Activated T-helper 2 cell treated with anti-CD3 and anti-CD28 coated beads, Interferon-gamma antibody, Interleukin-2, Interleukin-4, amounts not matched to agents 10 μg/mL and 5 μg/mL and 100 μg/mL, durations not matched to agents 14 hours and 24 hours and 36 hours (primary cell): ENCODE measurements at regions not wholly inside any gene's neighbourhood (a gene's known extent, or its start where the extent isn't known, plus 50 kb on each side); places are given as distances from the start of the nearest gene placed in this dataset.

Source experiments
- DNase-seq: peaks from one replicate; pipeline ENCODE4 v3.0.0; 2021; ENCODE audit warnings: low spot score
- H3K27ac Mint-ChIP-seq: one replicate; pipeline ENCODE4 v1.8.0; 2021; ENCODE audit warnings: mixed read lengths
- H3K27me3 Mint-ChIP-seq: one replicate; pipeline ENCODE4 v1.8.0; 2021; ENCODE audit warnings: low read depth, mixed read lengths
- H3K36me3 Mint-ChIP-seq: one replicate; pipeline ENCODE4 v1.8.0; 2021; ENCODE audit warnings: low read depth, mixed read lengths
- H3K4me1 Mint-ChIP-seq: one replicate; pipeline ENCODE4 v1.8.0; 2021; ENCODE audit warnings: low read depth, mixed read lengths
- H3K4me3 Mint-ChIP-seq: one replicate; pipeline ENCODE4 v1.8.0; 2021; ENCODE audit warnings: low read depth, mild to moderate bottlenecking, moderate library complexity, mixed read lengths
- H3K9me3 Mint-ChIP-seq: one replicate; pipeline ENCODE4 v1.8.0; 2021; ENCODE audit warnings: mixed read lengths
- intact Hi-C: fragments of 100-400 bp; cut with micrococcal nuclease; formaldehyde crosslinking; loops from one replicate; pipeline ENCODE4 v1.15.1; 2023

- Mint-ChIP-seq H3K4me3 (no peak overlapping the region), H3K27me3 (no peaks in the 10 kb centered on the region), H3K9me3 (peaks cover 9% of the 10 kb centered on the region), H3K36me3 (no peaks in the 10 kb centered on the region), H3K27ac (no peak overlapping the region), H3K4me1 (no peaks in the 10 kb centered on the region)
- intact Hi-C loops, result no loop called here
- DNase-seq, result no peak
Observed at GRCh38 chr5:93191035-93191817, 389.8 kb downstream of the NR2F1-AS1 start.

- peaks cover 9% of the 10 kb centered on the region for H3K9me3 Mint-ChIP-seq
- no peaks in the 10 kb centered on the region for H3K27me3 Mint-ChIP-seq
- no peaks in the 10 kb centered on the region for H3K4me1 Mint-ChIP-seq
- intact Hi-C loops, result no loop called here
- no peaks in the 10 kb centered on the region for H3K36me3 Mint-ChIP-seq
- H3K4me3 Mint-ChIP-seq, result no peak overlapping the region
- no peak overlapping the region for H3K27ac Mint-ChIP-seq
- no peak for DNase-seq
Observed at GRCh38 chr5:93189707-93190120, 391.3 kb downstream of the NR2F1-AS1 start.

GRCh38 chr5:93188876-93189485 is 392.0 kb downstream of the NR2F1-AS1 start:
- Mint-ChIP-seq H3K4me1 (no peaks in the 10 kb centered on the region), H3K4me3 (no peak overlapping the region), H3K27ac (no peak overlapping the region), H3K27me3 (no peaks in the 10 kb centered on the region), H3K9me3 (peaks cover 9% of the 10 kb centered on the region), H3K36me3 (no peaks in the 10 kb centered on the region)
- no peak for DNase-seq
- intact Hi-C loops, result no loop called here

- no peak overlapping the region for H3K4me3 Mint-ChIP-seq
- H3K36me3 Mint-ChIP-seq, result no peaks in the 10 kb centered on the region
- DNase-seq, result no peak
- intact Hi-C loops, result no loop called here
- H3K4me1 Mint-ChIP-seq, result no peaks in the 10 kb centered on the region
- H3K27ac Mint-ChIP-seq, result no peak overlapping the region
- peaks cover 4% of the 10 kb centered on the region for H3K9me3 Mint-ChIP-seq
- no peaks in the 10 kb centered on the region for H3K27me3 Mint-ChIP-seq
Observed at GRCh38 chr5:93186076-93186682, 394.8 kb downstream of the NR2F1-AS1 start.

- no peaks in the 10 kb centered on the region for H3K36me3 Mint-ChIP-seq
- H3K27ac Mint-ChIP-seq, result no peak overlapping the region
- H3K27me3 Mint-ChIP-seq, result no peaks in the 10 kb centered on the region
- peaks cover 4% of the 10 kb centered on the region for H3K9me3 Mint-ChIP-seq
- intact Hi-C loops, result no loop called here
- no peak for DNase-seq
- no peak overlapping the region for H3K4me3 Mint-ChIP-seq
- H3K4me1 Mint-ChIP-seq, result no peaks in the 10 kb centered on the region
Observed at GRCh38 chr5:93184041-93184440, 397.0 kb downstream of the NR2F1-AS1 start.

GRCh38 chr5:93179466-93179865 is 401.6 kb downstream of the NR2F1-AS1 start:
- DNase-seq, result no peak
- Mint-ChIP-seq H3K27me3 (no peaks in the 10 kb centered on the region), H3K4me1 (no peaks in the 10 kb centered on the region), H3K36me3 (no peaks in the 10 kb centered on the region), H3K27ac (no peak overlapping the region), H3K4me3 (no peak overlapping the region), H3K9me3 (peaks cover 3% of the 10 kb centered on the region)
- intact Hi-C loops, result no loop called here

- Mint-ChIP-seq H3K4me1 (no peaks in the 10 kb centered on the region), H3K4me3 (no peak overlapping the region), H3K27me3 (no peaks in the 10 kb centered on the region), H3K27ac (no peak overlapping the region), H3K36me3 (no peaks in the 10 kb centered on the region), H3K9me3 (peaks cover 9% of the 10 kb centered on the region)
- no peak for DNase-seq
- intact Hi-C loops, result no loop called here
Observed at GRCh38 chr5:93174930-93175329, 406.1 kb downstream of the NR2F1-AS1 start.

GRCh38 chr5:93165559-93165958 is 415.5 kb downstream of the NR2F1-AS1 start:
- DNase-seq, result no peak
- no peaks in the 10 kb centered on the region for H3K4me1 Mint-ChIP-seq
- no peak overlapping the region for H3K4me3 Mint-ChIP-seq
- no peaks in the 10 kb centered on the region for H3K9me3 Mint-ChIP-seq
- intact Hi-C loops, result no loop called here
- no peak overlapping the region for H3K27ac Mint-ChIP-seq
- no peaks in the 10 kb centered on the region for H3K36me3 Mint-ChIP-seq
- no peaks in the 10 kb centered on the region for H3K27me3 Mint-ChIP-seq

GRCh38 chr5:93164690-93165089 is 416.3 kb downstream of the NR2F1-AS1 start:
- no peak overlapping the region for H3K4me3 Mint-ChIP-seq
- H3K36me3 Mint-ChIP-seq, result no peaks in the 10 kb centered on the region

GRCh38 chr5:93163010-93163663 is 417.9 kb downstream of the NR2F1-AS1 start:
- no peaks in the 10 kb centered on the region for H3K4me1 Mint-ChIP-seq
- DNase-seq, result no peak
- no peaks in the 10 kb centered on the region for H3K36me3 Mint-ChIP-seq
- no peak overlapping the region for H3K27ac Mint-ChIP-seq
- H3K4me3 Mint-ChIP-seq, result no peak overlapping the region
- no peaks in the 10 kb centered on the region for H3K27me3 Mint-ChIP-seq
- intact Hi-C loops, result no loop called here
- no peaks in the 10 kb centered on the region for H3K9me3 Mint-ChIP-seq

More at GRCh38 chr5:93164690-93165089, 416.3 kb downstream of the NR2F1-AS1 start:
- Mint-ChIP-seq H3K9me3 (no peaks in the 10 kb centered on the region), H3K4me1 (no peaks in the 10 kb centered on the region), H3K27ac (no peak overlapping the region), H3K27me3 (no peaks in the 10 kb centered on the region)
- DNase-seq, result no peak
- intact Hi-C loops, result no loop called here

- no peaks in the 10 kb centered on the region for H3K4me1 Mint-ChIP-seq
- intact Hi-C loops, result no loop called here
- no peak for DNase-seq
- H3K27ac Mint-ChIP-seq, result no peak overlapping the region
- H3K9me3 Mint-ChIP-seq, result no peaks in the 10 kb centered on the region
- H3K4me3 Mint-ChIP-seq, result no peak overlapping the region
- H3K27me3 Mint-ChIP-seq, result no peaks in the 10 kb centered on the region
- H3K36me3 Mint-ChIP-seq, result no peaks in the 10 kb centered on the region
Observed at GRCh38 chr5:93161661-93162654, 419.1 kb downstream of the NR2F1-AS1 start.

- Mint-ChIP-seq H3K4me3 (no peak overlapping the region), H3K9me3 (no peaks in the 10 kb centered on the region), H3K36me3 (no peaks in the 10 kb centered on the region), H3K4me1 (no peaks in the 10 kb centered on the region), H3K27me3 (no peaks in the 10 kb centered on the region), H3K27ac (no peak overlapping the region)
- intact Hi-C loops, result no loop called here
- no peak for DNase-seq
Observed at GRCh38 chr5:93158841-93159240, 422.2 kb downstream of the NR2F1-AS1 start.
